ENCODE measurements at regions not wholly inside any gene's neighbourhood (a gene's known extent, or its start where the extent isn't known, plus 50 kb on each side); places are given as distances from the start of the nearest gene placed in this dataset.

DNA sequence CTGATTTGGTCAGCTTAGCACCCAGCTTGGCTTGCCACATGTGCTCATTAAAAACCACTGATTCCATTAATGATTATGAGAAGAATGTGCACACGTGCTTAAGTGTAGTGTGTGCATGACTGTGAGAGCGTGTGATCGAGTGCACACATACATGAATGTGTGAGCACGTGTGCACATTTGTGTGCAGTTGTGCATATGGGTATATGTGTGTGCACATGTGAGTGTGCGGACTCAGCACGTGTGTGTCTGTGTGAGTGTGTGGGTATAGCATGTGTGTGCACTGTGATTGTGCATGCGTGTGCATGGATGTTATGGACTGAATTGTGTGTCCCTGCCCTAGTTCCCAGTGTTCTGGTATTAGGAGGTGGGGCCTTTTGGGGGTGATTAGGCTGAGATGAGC, 202.1 kb upstream of the ZNF536 start:
- Histone ChIP-seq H3K4me1 (no peaks in the 10 kb centered on the region), H3K27me3 (no peaks in the 10 kb centered on the region), H3K9me3 (no peaks in the 10 kb centered on the region), H3K4me3 (no peak overlapping the region), H3K36me3 (no peaks in the 10 kb centered on the region), H3K27ac (no peak overlapping the region)
- intact Hi-C loops (cut with DNase I): no loop called here
- no peak for DNase-seq
- 90 to 93% methylated on average over 7 of the region's 7 CpGs for WGBS, 2 donors
- TF ChIP-seq CTCF (IDR thresholded peaks at IDR 0.05): no peak
- TF ChIP-seq POLR2A (IDR thresholded peaks at IDR 0.05): no peak

GRCh38 chr19:30170495-30171137, 201.6 kb upstream of the ZNF536 start:
- H3K27me3 ChIP-seq: no peaks in the 10 kb centered on the region
- no peaks in the 10 kb centered on the region for H3K4me1 ChIP-seq
- no peaks in the 10 kb centered on the region for H3K36me3 ChIP-seq
- H3K4me3 ChIP-seq: no peak overlapping the region
- H3K9me3 ChIP-seq: no peaks in the 10 kb centered on the region
- WGBS, 2 donors: 86 to 87% methylated on average over 6 to 8 of the region's 8 CpGs
- no peak overlapping the region for H3K27ac ChIP-seq
- intact Hi-C loops (cut with DNase I): no loop called here
- DNase-seq: no peak
- no peak for TF ChIP-seq POLR2A (IDR thresholded peaks at IDR 0.05)

DNA sequence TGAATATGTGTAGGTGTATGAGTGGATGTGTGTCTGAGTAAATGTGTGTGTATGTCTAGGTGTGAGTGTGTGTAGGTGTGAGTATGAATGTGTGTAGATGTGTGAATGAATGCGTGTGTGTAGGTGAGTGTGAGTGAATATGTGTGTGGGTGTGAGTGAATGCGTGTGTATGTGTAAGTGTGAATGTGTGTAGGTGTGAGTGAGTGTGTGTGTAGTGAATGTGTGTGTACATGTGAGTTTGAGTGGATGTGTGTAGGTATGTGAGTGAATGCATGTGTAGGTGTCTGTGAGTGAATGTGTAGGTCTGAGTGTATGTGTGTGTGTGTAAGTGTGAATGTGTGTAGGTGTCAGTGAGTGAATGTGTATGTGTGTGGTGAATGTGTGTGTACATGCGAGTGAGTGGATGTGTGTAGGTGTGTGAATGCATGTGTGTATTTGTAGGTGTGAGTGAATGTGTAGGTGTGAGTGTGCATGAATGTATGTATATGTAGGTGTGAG, 201.0 kb upstream of the ZNF536 start:
- no peaks in the 10 kb centered on the region for H3K36me3 ChIP-seq
- H3K4me3 ChIP-seq: no peak overlapping the region
- no peaks in the 10 kb centered on the region for H3K4me1 ChIP-seq
- no peaks in the 10 kb centered on the region for H3K9me3 ChIP-seq
- TF ChIP-seq CTCF (IDR thresholded peaks at IDR 0.05) (no peak), POLR2A (IDR thresholded peaks at IDR 0.05) (no peak)
- 91 to 94% methylated on average over 3 of the region's 3 CpGs for WGBS, 2 donors
- no peak for DNase-seq
- H3K27ac ChIP-seq: no peak overlapping the region
- no peaks in the 10 kb centered on the region for H3K27me3 ChIP-seq
- intact Hi-C loops (cut with DNase I): no loop called here

GRCh38 chr19:30171795-30172612, 200.2 kb upstream of the ZNF536 start:
- no peak overlapping the region for H3K4me3 ChIP-seq
- H3K4me1 ChIP-seq: no peaks in the 10 kb centered on the region
- no peak for DNase-seq
- H3K27me3 ChIP-seq: no peaks in the 10 kb centered on the region
- H3K36me3 ChIP-seq: no peaks in the 10 kb centered on the region
- H3K27ac ChIP-seq: no peak overlapping the region
- TF ChIP-seq POLR2A (IDR thresholded peaks at IDR 0.05): no peak
- no peaks in the 10 kb centered on the region for H3K9me3 ChIP-seq
- intact Hi-C loops (cut with DNase I): no loop called here
- 83 to 93% methylated on average over 1 to 3 of the region's 10 CpGs for WGBS, 2 donors

- WGBS, 2 donors: 62% methylated on average over 3 of the region's 8 CpGs; no CpG with 5 or more reads in 1 of the 2 donors
- no peak overlapping the region for H3K27ac ChIP-seq
- H3K4me1 ChIP-seq: no peaks in the 10 kb centered on the region
- no peaks in the 10 kb centered on the region for H3K9me3 ChIP-seq
- H3K36me3 ChIP-seq: no peaks in the 10 kb centered on the region
- H3K4me3 ChIP-seq: no peak overlapping the region
- intact Hi-C loops (cut with DNase I): no loop called here
- TF ChIP-seq POLR2A (IDR thresholded peaks at IDR 0.05): no peak
- TF ChIP-seq CTCF (IDR thresholded peaks at IDR 0.05): no peak
- no peaks in the 10 kb centered on the region for H3K27me3 ChIP-seq
- no peak for DNase-seq
These were observed 199.5 kb upstream of the ZNF536 start for GRCh38 chr19:30172613-30173242.

Data from esophagus squamous epithelium (tissue), 5 donors.